PC-3 (cell line): ENCODE measurements at regions not wholly inside any gene's neighbourhood (a gene's known extent, or its start where the extent isn't known, plus 50 kb on each side); places are given as distances from the start of the nearest gene placed in this dataset.

ENCODE experiments used
- CTCF ChIP-seq: fragments of 300-600 bp; sonication (generic); conservative IDR thresholded peaks from 2 replicates; pipeline ENCODE4 v1.5.1; 2017; ENCODE audit warnings: antibody characterized with exemption, low read depth, mild to moderate bottlenecking, low read length
- EZH2 ChIP-seq: fragments of 300-600 bp; sonication (generic); IDR thresholded peaks from one replicate; pipeline ENCODE4 v1.6.1; 2017; ENCODE audit warnings: antibody characterized with exemption, mild to moderate bottlenecking, low read length; ENCODE audit not compliant: unreplicated experiment
- EZH2phosphoT487 ChIP-seq: fragments of 300-600 bp; sonication (generic); IDR thresholded peaks from 2 replicates; pipeline ENCODE4 v1.6.1; 2018; ENCODE audit warnings: mild to moderate bottlenecking, antibody characterized with exemption, low read length, borderline replicate concordance

GRCh38 chr5:155434681-155435080 is 421.1 kb downstream of the KIF4B start:
- TF ChIP-seq EZH2 (no peak), CTCF (no peak), EZH2phosphoT487 (no peak)
